HL-60 (cell line): ENCODE measurements at regions not wholly inside any gene's neighbourhood (a gene's known extent, or its start where the extent isn't known, plus 50 kb on each side); places are given as distances from the start of the nearest gene placed in this dataset.

Experiments used
- DNase-seq, 2 experiments: peaks; one replicate each; pipeline ENCODE4 v3.0.0-alpha.2; 2010 to 2020; ENCODE audit warnings: low read depth in 1 of 2, low spot score in 1 of 2
- H3K27ac ChIP-seq: fragments of 250-450 bp; sonication (Bioruptor Pico); replicated peaks from 2 replicates; pipeline ENCODE4 v1.5.1; 2020; ENCODE audit warnings: mild to moderate bottlenecking, moderate library complexity
- H3K27me3 ChIP-seq: fragments of 250-450 bp; sonication (Bioruptor Pico); 2 replicates; pipeline ENCODE4 v1.5.1; 2021; ENCODE audit warnings: mild to moderate bottlenecking, moderate library complexity; ENCODE audit not compliant: insufficient read depth, poor library complexity, severe bottlenecking
- H3K4me3 ChIP-seq: replicated peaks from 2 replicates; pipeline ENCODE4 v1.5.1; 2011; ENCODE audit warnings: mild to moderate bottlenecking, control low read depth, low read length; ENCODE audit not compliant: insufficient read depth
- CTCF ChIP-seq: IDR thresholded peaks from one replicate; pipeline ENCODE4 v1.5.1; 2011; ENCODE audit warnings: low read length, control low read depth, inconsistent platforms; ENCODE audit not compliant: insufficient read depth
- GABPA ChIP-seq: IDR thresholded peaks from 2 replicates; pipeline ENCODE4 v1.6.1; 2012; ENCODE audit warnings: low read depth
- POLR2AphosphoS5 ChIP-seq: IDR thresholded peaks from 2 replicates; pipeline ENCODE4 v1.6.1; 2012; ENCODE audit warnings: low read depth
- REST ChIP-seq: IDR thresholded peaks from 2 replicates; pipeline ENCODE4 v1.6.1; 2012; ENCODE audit warnings: low read depth; ENCODE audit not compliant: insufficient replicate concordance
- SPI1 ChIP-seq: IDR thresholded peaks from 2 replicates; pipeline ENCODE4 v1.6.1; 2012; ENCODE audit warnings: low read depth, mild to moderate bottlenecking, borderline replicate concordance

DNA sequence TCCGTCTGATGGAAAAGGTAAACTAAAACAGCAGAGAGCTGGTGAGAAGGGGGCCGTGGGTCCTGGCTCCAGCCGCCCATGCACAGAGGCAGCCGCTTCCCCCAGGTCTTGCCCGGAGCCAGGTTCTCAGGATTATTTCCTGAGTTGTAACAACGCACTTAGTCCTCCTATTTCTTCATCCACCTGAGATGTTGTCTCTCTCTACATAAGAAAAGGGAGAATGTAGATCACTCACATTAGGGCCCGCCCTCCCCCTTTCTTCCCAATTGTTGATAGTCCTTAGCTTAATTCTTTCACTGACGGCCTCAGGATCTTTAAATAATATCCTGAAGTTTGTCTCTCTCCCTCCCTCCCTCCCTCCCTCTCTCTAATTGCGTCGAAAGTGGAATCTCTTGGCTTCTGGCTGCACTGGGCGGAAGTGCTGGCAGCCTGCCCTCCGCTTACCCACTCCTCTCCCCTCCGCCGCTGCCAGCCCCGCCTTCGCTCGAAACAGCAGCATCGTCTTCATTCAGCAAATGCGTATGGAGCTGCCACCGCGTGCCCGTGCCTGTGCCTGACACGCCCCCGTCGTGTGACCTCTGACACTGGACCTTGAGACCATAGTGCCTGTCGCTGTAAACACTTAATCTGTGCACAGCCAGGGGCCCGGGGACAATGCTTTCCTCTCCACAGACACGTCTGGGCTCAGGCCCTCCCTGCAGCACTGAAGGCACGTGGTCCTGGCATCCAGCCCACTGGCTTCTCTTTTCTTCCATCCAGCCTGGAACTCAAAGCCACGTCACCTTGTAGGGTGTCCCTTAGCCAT, 174.5 kb upstream of the PPP2R2D start:
- TF ChIP-seq POLR2AphosphoS5, result no peak
- TF ChIP-seq GABPA, result no peak
- TF ChIP-seq SPI1, result no peak
- no peak for TF ChIP-seq CTCF
- H3K27me3 ChIP-seq, result no peaks in the 10 kb centered on the region
- H3K4me3 ChIP-seq, result no peak overlapping the region

DNA sequence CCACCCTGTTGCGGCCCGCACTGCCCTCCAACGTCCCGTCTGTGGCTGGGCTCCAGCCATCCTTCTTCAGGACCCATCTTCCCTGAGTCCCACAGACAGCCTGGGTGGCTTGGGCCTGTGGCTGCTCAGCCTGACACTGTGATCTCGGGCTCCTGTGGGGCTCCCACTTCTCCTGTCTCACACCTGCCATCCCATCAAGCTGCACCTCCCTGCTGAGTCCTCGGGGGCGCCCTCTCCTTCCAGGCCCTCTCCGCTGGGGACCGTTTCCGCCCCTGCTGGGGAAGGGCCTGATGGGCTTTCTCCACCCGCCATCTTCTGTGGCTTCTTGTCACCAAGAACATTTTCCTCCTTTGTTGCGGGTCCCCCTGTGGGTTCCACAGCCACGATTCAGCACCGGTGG, 173.8 kb upstream of the PPP2R2D start:
- Histone ChIP-seq H3K27ac (no peak overlapping the region), H3K4me3 (no peak overlapping the region), H3K27me3 (no peaks in the 10 kb centered on the region)
- no peak for TF ChIP-seq SPI1
- no peak for TF ChIP-seq REST
- no peak for TF ChIP-seq CTCF
- TF ChIP-seq POLR2AphosphoS5, result no peak
- no peak for TF ChIP-seq GABPA
- DNase-seq, result no peak

More for the DNA sequence above, 174.5 kb upstream of the PPP2R2D start:
- DNase-seq, result no peak
- no peak overlapping the region for H3K27ac ChIP-seq

DNA sequence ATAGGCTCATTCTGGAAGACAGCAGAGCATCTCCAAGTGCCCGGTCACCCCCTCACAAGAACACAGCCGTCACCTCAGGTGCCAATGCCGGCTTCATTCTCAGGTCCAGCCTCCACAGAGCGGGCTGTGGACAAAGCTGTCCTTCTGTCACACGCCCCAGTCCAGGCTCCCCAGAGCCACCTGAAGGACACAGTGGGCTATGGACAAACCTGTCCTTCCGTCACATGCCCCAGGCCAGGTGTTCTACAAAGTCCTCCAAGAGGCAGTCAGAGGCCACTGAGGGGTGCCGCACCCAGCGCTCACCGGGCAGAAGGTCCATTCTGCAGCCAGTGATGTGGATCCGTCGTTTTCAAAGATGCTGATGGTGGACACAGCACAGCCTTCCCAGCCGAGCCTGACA, 173.2 kb upstream of the PPP2R2D start:
- H3K27me3 ChIP-seq, result no peaks in the 10 kb centered on the region

More for the DNA sequence above, 173.2 kb upstream of the PPP2R2D start:
- Histone ChIP-seq H3K4me3 (no peak overlapping the region), H3K27ac (no peak overlapping the region)
- DNase-seq, result no peak
- TF ChIP-seq GABPA (no peak), SPI1 (no peak), POLR2AphosphoS5 (no peak), REST (no peak), CTCF (no peak)
